Renal pelvis (tissue), 1 donor: ENCODE measurements at regions not wholly inside any gene's neighbourhood (a gene's known extent, or its start where the extent isn't known, plus 50 kb on each side); places are given as distances from the start of the nearest gene placed in this dataset.
"Not testable (repeated sequence)": the region's sequence is repeated elsewhere in the genome, so short reads cannot be mapped to it uniquely, and the experiment has no call there.

ENCODE experiments used
- DNase-seq: peaks from one replicate; pipeline ENCODE4 v3.0.0-alpha.2; 2013

DNA sequence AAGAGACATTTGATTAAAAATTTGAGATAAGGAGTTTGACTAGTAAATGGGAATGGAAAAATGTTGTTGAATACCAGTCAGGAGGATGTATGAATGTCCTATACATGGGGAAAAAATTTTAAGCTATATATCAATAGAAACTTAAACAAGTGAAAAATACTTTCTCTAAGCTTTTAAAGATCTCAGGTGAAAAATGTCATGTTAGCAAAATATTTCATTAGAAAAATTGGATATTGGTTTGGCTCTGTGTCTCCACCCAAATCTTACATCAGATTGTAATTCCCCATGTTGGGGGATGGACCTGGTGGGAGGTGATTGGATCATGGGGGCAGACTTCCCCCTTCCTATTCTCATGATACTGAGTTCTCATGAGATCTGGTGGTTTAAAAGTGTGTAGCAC, 279.6 kb upstream of the CADM2 start:
- DNase-seq, result no peak

DNA sequence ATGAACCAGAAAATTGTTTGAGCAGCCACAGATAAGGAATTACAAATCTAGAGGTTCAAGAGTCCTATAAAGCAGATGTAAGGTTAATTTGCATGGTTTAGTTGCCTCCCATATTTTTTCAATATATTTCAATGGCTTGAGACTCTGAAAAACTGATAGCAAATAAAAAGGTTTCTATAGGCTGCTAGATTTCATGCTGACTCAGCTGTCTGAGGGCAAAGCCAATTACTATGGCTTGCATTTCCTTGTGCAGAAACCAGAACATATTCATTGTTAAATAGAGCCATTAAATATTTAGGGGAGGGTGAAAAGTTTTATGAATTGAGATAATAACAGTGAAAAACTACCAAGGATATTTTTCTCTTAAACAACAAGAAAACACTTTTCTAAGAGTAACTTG, 278.1 kb upstream of the CADM2 start:
- DNase-seq, result no peak

DNA sequence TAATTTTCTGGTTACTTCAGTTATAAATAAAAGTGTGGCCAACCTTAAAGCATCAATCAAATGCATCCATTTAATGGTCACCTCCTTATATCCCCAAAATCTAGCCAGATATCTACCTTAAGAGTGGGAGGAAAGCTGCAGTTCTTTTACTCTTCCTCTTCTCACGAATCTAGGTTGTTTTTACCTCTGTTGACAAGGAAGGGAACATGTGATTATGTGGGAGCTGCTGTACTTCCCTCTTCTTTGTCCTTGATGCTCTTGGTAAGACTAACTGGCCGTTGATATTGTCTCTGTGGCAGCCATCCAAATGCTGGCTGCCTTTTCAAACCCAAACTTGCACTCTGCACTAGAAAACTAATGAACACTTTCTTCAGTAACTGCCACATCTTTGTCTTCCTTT, 275.3 kb upstream of the CADM2 start:
- DNase-seq, result no peak

DNA sequence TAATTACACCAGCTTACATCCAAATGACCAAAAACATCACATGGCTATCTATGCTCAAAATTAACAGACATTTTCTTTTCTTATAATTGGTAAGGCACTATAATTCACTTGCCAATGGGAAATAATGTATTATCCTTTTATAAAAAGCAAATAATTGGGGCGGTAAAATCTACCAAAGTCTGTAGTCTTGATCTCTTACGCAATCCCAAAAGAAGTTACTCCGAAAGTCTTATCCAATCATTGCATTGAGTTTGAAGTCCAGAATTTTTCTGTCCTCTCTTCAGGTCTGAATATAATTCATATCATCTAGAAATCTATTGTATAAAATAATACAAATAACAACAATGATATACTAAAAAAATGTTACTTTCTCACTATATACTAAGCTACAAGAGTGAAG, 273.3 kb upstream of the CADM2 start:
- no peak for DNase-seq

DNA sequence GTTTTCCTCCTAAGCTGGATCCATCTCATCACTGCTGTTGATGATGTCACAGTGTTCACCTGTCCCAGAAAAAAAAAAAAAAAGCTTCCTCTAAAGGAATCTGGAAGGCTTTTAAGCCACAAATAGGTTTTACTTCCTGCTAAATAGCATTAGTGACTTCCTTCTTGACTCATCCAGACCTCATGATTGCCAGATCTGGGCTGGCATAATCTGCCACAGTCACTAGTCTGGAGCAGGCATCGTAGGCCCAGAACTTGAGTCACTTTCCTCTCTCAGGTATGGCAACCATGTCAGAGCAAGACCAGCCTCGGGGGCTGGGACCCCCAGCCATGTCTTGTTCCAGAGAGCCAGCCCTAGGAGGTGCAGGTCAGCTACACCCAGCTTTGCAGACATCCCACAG, 266.5 kb upstream of the CADM2 start:
- no peak for DNase-seq

DNA sequence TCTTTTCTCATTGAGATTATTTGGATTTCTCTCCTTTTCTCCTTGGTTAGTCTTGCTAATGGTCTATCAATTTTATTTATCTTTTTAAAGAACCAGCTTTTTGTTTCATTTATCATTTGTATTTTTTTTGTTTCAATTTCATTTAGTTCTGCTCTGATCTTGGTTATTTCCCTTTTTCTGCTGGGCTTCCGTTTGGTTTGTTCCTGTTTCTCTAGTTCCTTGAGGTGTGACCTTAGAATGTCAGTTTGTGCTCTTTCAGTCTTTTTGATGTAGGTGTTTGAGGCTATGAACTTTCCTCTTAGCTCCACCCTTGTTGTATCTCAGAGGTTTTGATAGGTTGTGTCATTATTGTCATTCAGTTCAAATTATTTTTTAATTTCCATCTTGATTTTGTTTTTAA, 248.5 kb upstream of the CADM2 start:
- not testable (repeated sequence) for DNase-seq

DNA sequence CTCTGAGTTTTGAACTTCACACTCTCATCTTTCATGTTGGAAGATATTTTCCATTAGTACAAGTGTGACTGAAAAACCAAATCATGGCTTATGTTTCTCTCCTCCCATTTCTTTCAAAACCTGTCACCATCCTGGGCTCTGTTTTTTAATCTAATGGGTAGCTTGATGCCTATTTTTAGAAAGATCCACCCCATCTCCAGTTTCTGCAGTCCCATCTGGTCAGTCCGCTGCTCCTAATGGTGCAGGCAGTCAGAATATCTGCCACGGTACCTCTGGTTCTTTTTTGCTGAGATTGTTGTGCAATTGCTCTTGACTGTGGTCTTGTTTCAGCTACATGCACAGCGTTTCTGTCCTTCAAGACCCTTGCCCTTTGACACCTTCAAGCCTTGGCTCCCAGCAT, 240.9 kb upstream of the CADM2 start:
- no peak for DNase-seq

DNA sequence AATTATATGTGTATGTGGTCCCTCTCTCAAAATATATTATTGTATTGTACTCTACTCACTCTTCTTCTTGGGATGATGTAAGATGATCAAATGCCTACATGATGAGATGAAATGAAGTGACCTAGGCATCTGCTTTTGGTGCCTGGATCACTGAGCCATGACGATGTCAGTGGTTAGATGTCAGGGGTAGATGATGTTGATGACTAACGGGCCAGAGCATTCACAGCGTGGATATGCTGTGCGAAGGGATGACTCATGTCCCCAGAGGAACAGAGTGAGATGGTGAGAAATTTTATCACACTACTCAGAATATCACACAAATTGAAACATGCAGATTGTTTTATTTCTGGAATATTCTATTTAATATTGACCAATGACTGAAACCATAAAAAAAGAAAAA, 233.9 kb upstream of the CADM2 start:
- DNase-seq, result no peak

DNA sequence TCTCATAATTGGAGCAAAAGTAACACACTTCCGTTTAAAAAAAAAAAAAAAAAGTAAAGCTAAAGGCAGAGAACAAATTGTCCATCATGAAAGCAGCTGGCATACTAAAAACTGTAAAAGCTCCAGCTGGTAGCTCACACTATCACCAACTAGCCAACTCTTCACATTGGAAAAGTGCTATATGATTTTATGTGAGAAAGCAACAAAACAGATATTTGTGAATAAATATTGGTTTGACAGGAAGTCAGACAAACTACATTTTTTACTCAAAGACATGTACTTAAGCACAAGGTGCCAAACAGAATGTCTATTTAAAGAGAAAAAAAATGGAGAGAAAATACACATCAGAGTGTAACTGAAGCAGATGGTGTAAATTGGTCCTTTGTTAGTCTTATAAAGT, 231.2 kb upstream of the CADM2 start:
- DNase-seq, result no peak

DNA sequence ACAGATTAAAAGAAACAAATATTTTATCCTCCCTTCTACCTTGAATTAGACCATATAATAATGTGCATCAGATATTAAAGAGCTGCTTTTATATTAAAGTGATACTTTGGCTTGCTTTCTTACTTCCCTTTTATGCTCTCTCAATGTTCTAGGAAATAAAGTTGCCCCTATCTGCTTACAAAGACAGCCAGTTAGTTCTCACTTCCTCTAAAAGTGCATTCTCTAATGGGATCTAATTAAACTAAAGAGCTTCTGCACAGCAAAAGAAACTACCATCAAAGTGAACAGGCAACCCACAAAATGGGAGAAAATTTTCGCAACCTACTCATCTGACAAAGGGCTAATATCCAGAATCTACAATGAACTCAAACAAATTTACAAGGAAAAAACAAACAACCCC, 224.1 kb upstream of the CADM2 start:
- DNase-seq, result not testable (repeated sequence)

DNA sequence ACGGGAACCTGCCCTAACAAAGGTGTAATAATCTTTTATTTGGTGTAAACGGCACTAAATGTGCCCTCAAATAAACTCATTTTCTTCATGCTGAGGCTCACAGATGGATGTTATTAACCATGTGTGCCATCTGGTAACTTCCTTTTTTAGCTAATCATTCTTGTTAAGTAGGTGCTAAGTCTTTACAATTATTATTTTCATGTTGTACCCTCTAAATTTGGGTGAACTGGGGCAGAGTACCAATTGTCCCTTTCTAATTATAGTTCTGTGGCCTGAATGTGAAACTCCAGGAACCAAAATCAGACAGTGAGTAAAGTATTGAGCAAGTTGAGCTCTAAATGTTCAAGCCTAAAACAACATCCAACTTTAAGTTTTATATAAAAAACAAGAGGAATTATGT, 220.7 kb upstream of the CADM2 start:
- DNase-seq, result no peak

DNA sequence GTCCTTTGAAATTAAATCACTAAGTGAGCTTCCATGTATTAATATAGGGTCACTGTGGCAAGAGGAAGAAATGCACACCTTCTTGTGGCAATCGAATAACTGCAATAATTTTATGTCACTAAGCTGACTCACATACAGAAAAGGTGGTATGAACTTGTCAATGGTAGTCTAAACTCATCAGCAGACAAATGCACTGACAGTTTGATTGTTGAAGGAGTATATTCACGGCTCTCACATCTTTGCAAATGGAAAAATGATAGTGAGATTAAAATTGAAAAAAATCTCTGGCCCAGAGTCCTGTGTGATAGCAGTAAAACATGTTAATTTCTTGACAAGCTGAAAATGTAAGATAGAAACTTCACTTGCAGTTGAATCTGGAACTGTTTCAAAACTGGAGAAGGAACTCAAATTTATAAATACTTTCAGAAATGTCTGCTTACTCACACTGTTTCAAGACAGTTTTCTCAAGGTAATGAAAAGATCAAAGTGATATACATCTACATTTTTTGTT, 215.8 kb upstream of the CADM2 start:
- DNase-seq, result no peak

DNA sequence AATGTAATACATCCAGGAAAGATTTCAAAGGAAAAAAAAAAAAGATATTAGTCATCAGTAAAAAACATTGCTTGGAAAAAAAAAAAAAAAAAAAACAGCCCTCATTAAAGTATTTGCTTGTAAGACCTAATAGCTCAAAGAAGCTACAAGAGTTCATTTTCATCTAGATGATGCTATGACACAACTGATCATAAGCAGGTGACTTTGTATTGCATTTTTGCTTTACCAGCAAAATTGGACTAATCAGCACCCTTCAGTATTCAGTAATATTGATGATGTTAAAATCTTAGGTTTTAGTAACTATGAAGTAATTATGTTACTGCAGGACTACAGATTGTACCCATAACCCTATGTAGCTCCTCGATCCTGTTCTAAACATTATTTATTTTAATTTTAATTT, 214.7 kb upstream of the CADM2 start:
- no peak for DNase-seq

DNA sequence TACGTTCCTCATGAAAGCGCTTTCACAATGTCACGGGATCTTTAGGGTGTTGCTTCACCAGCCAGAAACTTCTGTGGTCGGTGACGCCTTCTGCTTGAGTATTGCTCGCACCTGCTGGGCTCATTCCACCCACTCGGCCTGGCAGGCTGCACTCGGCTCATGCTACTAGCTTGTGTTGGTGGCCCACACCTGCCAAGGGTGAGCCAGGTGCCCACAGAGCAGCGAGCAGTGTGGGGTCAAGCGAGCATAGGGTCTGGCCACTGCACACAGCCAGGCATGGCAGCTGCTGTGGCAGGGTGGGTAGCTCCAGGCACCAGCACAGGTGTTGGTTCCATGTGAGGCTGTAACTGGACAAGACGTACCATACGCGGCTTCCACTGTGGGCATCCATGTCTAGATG, 202.9 kb upstream of the CADM2 start:
- no peak for DNase-seq

DNA sequence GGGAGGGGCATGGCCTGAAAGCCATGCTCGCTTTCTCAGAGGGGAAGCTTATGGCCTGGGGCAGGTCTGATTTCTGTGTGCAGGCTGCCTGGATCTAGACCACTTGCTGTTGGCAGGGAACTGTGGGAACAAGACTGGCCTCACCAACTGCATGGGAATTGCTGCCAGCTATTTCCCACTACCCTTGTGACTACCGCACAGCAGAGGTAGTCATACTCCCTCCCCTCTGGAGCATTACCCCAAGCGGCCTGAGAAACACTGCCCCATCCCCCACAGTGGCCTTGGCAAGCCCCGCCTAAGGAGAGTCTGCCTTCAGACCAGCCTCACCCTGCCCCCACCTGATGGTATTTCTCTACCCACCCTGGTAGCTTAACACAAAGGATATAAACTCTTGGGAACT, 199.4 kb upstream of the CADM2 start:
- no peak for DNase-seq

DNA sequence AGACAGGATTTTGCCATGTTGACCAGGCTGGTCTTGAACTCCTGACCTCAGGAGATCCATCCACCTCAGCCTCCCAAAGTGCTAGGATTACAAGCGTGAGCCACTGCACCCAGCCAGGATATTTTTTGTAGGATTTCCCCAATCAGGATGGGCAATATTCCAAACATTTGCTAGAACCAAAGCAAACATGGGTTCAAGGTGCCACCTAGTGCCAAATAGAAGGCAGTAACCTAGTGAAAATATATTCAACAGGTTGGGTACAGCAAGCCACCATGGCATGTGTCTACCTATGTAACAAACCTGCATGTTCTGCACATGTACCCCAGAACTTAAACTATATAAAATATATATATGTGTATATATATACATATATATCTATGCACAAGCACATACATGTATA, 185.9 kb upstream of the CADM2 start:
- DNase-seq, result no peak

DNA sequence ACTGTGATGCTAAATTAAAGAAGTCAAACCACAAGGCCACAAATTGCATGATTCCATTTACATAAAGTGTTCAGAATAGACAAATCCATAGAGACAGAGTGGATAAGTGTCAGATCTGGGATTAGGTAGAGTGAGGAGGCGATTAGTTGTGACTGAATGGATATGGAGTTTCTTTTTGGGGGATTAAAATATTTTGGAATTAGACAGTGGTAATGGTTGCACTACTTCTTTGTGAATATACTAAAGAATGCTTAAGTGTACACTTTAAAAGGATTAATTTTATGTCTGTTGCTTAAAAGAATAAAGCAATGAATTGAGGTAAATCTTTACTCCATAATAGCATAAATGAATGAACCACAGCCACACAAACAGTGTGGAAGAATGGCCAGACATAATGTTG, 175.5 kb upstream of the CADM2 start:
- DNase-seq, result no peak

DNA sequence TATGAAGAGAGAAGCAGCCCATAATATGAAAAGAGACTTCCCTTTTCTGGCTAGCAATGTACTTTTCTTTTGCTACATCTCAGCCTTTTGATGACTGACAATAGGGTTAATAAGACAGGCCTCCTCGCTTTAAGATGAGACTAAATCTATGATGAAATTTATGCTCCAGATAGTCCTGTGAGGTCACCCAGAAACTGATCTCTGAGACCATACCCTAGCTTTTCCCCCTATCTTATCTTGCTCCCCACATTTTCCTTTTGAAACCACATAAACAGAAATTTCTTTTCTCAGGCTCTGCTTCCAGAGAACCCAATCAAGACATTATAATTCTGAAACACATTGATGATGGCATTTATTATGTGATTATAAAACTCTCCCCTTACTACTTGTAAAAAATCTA, 168.8 kb upstream of the CADM2 start:
- no peak for DNase-seq

DNA sequence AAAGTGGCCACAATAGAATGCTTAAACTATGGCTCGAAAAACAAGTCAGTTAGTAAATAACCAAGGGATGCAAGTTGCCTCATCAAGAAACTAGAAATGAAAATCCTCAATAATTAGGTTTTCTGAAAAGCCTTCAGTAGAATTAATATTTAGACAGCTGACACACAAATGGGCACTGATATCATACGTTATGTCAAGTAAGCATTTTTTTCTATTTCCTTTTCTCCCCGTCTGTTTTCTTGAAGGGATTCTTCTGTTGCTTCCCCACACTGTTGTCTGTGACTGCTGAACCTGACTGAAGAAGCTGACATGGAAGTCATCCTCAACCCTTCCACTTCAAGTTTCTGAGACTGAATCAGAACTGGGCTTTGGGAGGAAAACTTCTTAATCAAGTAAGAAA, 151.8 kb upstream of the CADM2 start:
- no peak for DNase-seq

DNA sequence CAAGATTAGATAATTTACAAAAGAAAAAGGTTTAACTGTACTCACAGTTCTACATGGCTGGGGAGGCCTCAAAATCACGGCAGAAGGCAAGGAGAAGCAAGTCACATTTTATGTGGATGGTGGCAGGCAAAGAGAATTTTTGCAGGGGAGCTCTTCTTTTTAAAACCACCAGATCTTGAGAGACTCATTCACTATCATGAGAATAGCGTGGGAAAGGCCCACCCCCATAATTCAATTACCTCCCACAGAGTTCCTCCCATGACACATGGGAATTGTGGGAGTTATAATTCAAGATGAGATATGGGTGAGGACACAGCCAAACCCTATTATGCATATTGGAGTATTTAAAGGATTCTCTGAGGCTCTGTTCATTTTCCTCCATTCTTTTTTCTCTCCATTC, 138.7 kb upstream of the CADM2 start:
- no peak for DNase-seq

DNA sequence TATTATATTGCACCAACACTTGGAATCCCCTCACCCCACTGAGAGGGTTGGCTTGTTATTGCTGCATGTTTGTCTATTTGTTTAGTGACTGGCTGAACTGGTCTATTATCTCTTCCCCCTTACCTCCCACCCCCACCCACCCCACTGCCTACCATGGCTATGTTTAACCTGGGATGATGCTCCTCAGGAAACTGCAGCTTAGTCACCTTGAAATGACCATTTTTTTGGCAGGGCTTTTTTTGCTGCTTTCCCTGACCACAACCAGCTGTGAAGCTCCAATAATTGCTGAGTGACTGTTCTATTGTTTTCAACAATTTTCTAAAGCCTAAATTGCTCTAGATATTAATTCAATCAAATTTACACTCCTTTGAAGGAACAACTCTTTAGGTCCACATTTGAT, 137.9 kb upstream of the CADM2 start:
- DNase-seq, result no peak

DNA sequence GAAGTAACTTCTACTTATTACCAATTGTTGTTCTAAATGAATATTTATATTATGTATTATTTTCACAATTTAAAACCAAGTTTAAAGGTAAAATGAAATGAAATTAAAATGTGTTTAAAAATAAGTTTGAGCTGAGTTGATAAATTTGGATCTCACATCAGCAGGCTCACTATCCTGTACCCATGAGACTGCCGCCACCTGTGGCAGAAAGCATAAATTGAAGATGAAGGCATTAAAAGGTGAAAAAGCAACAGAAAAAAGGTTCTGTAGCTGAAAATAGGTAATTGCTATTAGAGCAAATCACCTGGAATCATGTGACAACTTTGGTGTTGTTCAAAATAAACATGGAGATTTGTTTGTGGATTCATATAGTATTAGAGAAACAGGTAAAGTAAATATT, 133.0 kb upstream of the CADM2 start:
- no peak for DNase-seq

DNA sequence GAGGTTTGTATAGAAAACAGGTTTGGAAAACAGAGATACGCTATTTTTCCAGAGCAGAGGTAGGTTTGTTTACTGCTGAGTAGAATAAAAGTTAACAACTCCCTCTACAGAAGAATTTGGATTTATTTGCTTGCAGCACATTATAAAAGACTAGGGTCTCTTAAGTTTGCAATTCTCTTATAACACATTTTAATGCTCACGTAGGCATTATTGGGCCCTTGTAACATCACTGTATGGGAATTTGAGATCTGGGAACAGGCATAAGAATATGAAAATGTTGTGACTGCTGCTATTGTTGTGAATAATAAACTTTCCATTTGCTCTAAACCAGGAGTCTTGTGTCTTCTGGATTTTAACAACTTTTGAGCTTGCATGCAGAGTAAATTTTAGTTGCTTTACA, 128.3 kb upstream of the CADM2 start:
- DNase-seq, result no peak

DNA sequence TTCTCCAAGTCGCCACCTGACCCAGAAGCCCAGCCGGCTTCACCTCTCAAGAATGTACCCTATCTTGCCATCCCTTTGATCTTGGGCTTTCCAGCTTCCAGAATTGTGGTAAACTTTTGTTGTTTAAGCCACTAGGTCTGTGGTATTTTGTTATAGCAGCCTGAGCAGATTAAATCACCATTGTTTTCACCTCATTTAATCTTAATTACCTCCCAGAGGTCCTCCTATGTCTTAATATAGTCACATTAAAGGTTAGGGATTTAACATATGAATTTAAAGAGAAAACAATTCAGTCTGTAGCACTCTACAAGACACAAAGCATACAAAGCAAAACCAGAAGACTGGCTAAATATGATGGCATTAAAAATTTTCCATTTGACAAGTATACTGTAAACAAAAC, 123.4 kb upstream of the CADM2 start:
- no peak for DNase-seq

DNA sequence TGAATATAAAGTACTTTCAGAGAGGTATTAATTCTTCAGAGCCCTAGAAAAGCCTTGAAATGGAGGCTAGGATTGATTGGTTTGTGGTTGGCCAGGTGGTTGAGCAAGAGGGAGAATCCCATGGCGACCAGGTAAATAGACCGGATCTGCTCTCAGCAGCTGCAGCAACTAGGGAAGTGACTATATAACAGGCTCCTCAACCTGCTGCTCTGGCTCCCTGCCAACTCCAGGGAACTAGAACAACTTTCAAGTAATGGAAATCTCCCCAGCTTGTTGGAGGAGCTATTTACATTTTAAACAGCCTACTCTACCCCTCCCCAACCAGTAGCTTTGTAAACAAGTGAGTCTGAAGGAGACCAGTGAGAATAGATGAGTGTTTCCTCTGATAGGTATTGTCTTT, 121.8 kb upstream of the CADM2 start:
- peak; percentile 1 for DNase-seq
